IMR-90 (cell line): ENCODE measurements at regions not wholly inside any gene's neighbourhood (a gene's known extent, or its start where the extent isn't known, plus 50 kb on each side); places are given as distances from the start of the nearest gene placed in this dataset.

Experiments
- FOS ChIP-seq: fragments of 150-350 bp; IDR thresholded peaks from 2 replicates; pipeline ENCODE4 v1.6.1; 2016; ENCODE audit warnings: low read depth, low read length
- RCOR1 ChIP-seq: IDR thresholded peaks from 2 replicates; pipeline ENCODE4 v1.6.1; 2012; ENCODE audit warnings: mild to moderate bottlenecking, low read length, improper control_type of control experiment; ENCODE audit not compliant: insufficient replicate concordance
- TF ChIP-seq, protein P1 (sequence below): conservative IDR thresholded peaks from 2 replicates; pipeline ENCODE4 v1.5.1; 2012; ENCODE audit warnings: mild to moderate bottlenecking, low read depth, low read length, improper control_type of control experiment

- TF ChIP-seq RCOR1, result no peak
- no peak for TF ChIP-seq FOS
- TF ChIP-seq, protein P1, sequence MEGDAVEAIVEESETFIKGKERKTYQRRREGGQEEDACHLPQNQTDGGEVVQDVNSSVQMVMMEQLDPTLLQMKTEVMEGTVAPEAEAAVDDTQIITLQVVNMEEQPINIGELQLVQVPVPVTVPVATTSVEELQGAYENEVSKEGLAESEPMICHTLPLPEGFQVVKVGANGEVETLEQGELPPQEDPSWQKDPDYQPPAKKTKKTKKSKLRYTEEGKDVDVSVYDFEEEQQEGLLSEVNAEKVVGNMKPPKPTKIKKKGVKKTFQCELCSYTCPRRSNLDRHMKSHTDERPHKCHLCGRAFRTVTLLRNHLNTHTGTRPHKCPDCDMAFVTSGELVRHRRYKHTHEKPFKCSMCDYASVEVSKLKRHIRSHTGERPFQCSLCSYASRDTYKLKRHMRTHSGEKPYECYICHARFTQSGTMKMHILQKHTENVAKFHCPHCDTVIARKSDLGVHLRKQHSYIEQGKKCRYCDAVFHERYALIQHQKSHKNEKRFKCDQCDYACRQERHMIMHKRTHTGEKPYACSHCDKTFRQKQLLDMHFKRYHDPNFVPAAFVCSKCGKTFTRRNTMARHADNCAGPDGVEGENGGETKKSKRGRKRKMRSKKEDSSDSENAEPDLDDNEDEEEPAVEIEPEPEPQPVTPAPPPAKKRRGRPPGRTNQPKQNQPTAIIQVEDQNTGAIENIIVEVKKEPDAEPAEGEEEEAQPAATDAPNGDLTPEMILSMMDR, result no peak
These were observed 2222.7 kb upstream of the WWC1 start for GRCh38 chr5:166068547-166069335.
